Stimulated activated CD4-positive, alpha-beta T cell treated with anti-CD3 and anti-CD28 coated beads, Interleukin-4, amount 100 ng/mL, for 4 hours (primary cell): ENCODE measurements at regions not wholly inside any gene's neighbourhood (a gene's known extent, or its start where the extent isn't known, plus 50 kb on each side); places are given as distances from the start of the nearest gene placed in this dataset.
"Not testable (repeated sequence)": the region's sequence is repeated elsewhere in the genome, so short reads cannot be mapped to it uniquely, and the experiment has no call there.

Source experiments
- DNase-seq, 2 experiments: peaks; one replicate each; pipeline ENCODE4 v3.0.0-alpha.2; 2020

DNA sequence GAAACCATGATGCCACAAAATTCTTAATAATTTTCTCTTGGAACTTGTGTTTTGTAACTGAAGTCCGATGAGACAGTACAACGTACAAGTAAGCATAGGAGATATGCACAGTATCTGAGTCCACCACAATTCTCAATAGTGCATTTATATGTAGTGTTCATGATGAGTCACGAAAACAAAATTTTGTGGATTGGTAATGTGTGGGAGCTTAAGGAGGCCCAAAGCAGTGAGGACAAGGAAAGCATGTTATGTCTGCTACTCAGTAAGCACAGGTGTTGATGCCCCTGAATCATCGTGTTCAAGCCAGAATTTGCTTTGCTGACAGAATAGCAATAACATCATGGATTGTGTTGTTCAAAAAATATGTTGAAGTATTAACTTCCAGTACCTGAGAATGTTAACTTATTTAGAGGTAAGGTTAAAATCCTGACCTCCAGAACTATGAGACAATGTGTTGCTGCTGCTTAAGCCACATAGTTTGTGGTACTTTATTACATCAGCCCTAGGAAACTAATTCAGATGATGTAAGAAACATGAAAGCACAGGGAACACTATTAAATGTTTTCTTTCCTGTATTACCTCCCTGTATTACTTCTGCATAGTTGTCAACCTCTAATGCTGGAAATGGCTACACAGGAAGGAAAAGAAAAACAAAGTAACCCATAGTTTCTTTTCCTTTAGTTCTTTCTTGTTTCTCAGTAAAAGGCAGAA is 201.3 kb downstream of the SLITRK6 start:
- no peak for DNase-seq

DNA sequence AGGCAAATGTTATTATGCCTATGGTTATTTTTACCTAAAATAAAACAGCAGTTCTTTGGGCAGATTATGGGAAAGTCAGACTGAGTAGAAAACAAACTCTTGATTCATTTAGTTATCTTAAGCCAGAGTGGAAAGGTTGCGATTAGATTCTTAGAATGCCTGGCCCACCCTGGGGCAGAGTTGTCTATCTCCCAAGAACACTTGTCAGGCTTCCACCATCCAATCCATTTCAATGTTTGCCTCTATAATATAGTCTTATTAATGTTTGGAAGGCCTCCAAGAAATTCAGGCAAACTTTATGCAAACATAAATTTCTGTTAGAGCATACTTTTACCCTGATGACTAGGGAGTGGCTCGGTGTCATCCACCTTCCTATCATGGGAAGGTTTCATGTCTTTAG is 207.0 kb downstream of the SLITRK6 start:
- DNase-seq: no peak

DNA sequence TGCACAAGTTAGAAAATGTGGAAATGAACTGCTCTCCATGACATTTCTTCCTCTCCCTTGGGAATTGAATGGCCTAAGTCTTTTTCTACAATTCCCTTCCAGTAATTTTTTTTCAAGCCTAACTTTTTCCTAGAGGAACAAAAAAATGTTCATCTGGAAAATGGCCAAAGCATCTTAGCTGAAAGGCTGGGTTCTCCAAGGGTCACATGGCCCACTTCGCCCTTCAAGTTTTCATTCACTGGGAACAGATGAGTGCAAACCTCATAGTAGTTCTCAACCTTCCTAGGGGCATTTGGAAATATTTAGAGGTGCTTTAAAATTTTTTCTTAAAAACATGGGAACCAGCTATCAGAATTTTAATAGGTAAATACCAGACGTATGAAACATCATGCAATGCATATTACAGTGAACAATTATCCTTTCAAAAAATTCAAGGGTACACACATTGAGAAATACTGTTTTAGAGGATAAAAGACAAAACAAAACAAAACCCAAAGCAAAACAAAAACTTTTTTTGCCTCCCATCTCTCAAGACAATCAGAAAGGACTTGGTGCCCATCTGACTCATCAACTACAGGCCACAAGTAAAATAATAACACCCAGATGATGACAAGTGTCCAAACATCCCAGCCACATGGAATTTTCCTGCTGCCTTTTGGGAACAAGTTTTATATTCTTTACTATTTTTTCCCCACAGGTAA is 208.8 kb downstream of the SLITRK6 start:
- DNase-seq: no peak

DNA sequence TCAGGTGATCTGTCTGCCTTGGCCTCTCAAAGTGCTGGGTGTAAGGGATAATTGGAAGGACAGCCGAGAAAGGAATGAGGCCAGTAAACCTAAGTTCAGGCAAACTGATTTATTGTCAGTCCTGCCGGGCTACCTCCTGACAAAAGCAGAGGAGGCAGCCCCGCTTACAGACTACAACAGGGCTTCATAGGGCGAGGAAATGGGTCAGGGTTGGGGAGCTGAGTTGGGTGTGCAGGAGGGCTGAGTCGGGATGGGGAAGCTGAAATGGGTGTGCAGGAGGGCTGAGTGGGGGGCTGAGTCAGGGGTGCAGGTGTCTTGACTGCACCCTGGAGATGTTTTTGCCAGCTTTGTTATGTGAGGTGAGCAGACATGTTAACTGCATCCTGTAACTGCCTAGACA is 210.2 kb downstream of the SLITRK6 start:
- DNase-seq: no peak

DNA sequence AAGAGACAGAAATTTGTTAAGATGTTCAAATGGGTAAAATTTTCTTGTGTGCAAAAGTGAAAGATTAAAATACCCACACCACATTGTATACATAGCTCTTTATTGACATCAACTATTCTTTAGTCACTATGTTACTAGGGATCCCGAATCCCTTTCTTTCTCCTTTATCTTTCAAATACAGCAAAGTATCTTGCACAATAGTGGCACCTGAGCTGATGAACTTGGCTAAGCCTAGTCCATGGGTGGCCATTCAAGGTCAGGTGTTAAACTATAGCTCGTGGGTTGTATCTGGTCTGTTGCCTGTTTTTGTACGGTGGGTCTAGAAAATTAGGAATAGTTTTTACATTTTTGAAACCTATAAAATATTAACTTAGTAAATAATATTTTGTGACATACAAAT is 210.9 kb downstream of the SLITRK6 start:
- no peak for DNase-seq

DNA sequence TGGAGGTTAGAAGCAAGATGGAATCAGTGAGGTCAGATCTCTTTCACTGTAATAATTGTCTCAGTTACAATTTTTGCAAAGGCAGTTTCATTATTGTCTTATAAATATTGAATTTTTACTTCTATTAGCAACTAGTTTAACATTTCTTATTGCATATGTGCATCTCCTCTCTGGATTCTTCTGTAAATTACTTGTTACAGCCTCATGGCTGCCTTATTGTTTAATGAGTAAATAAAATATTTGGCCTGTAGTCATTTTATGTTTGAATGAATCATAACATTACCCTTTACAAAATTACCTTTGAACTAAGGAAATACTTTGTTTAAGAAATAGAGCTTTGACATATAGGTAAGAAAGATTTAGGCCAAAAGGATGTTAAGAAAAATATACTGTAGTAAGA is 212.4 kb downstream of the SLITRK6 start:
- no peak for DNase-seq

DNA sequence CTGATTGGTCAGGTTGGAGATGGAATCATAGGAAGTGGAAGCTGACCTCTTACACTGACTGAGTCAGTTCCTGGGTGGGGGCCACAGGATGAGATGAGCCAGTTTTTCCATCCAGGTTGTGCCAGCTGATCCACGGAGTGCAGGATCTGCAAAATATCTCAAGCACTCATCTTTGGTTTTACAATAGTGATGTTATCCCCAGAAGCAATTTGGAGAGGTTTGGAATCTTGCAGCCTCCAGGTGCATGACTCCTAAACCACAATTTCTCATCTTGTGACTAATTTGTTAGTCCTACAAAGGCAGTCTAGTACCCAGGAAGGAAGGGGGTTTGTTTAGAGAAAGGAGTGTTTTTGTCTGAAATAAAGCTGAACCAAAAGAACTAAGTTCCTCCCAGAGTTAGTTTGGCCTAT is 212.8 kb downstream of the SLITRK6 start:
- no peak for DNase-seq

DNA sequence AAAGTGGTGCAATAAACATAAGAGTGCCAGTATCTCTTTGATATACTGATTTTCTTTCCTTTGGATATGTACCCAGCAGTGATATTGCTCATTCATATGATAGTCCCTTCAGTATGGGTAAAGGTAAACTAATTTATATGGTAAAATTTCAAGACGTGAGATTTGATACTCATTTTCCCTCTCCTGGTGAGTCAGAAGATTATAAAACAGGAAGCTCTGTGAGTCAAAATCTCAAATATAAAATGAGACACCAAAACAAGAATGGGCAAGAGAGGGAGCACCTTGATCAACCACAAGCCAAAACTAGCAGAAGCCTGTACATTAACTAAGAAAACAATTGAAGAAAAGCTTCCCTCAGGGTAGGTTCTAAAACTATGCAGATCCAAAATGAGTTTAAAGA is 216.3 kb downstream of the SLITRK6 start:
- no peak for DNase-seq

DNA sequence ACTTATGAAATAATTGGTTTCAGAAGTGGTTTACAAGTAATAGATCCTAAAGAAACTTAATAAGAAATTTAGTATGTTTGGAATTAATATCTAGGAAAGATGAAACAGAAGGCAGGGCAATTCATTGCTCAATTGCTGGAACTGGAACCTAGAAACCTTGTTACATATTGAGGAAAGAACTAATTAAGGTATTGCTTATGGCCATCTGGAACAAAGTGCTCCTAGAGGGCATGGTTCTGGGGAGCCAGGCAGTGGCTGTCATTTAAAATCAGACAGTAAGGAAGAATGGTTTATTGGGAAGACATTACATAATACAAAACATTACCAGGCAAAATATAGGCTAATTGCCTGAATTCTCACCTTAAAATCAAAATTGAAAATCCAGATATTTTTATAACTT is 224.1 kb downstream of the SLITRK6 start:
- no peak for DNase-seq

DNA sequence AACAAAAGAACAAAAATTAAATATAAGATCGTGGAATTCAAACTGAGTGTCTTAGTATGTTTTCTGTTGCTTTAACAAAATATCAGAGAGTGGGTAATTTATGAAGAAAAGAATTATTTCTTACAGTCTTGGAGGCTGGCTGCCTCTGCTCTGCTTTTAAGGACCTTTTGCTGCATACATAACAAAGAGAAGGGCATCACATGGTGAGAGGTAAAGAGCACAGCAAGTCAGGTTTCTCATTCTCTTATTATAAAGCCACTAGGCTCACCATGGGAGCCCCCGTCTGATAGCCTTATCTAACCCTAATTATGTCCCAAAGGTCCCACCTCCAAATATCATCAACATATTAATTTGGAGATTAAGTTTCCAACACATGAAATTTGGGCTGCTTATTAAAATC is 231.3 kb downstream of the SLITRK6 start:
- no peak for DNase-seq

DNA sequence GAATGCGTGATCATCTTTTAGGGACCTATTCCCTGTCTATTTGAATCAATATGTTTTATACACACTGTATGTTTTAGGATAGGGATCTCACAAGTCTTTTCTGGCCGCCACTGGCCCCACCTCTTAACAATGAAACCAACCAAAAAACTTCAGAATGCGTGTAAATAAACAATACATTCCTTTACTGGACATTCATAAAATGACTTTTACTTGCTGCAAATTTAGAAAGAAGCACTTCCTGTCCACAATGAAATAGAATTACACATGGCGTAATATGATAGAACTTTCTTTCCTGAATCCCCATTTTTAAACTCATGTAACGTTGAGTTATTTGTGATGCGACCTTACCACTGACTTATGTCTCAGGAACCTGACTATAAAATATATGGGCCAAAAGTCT is 233.6 kb downstream of the SLITRK6 start:
- no peak for DNase-seq

DNA sequence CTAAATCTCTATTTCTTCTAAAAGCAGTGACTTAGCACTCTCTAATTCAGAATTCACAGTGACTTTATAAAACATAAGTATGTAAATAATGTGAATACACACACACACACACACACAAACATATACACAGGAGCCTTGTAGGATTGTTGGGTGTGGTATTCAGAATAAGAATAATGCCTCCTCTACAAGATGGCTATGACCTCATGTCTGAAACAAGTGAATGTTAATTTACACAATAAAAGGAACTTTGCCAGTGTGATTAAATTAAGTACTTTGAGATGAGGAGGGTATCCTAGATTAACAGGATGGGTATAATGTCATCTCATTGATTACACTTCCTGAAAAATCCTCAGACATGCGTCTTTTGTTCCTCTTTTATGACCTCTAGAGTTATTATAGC is 234.6 kb downstream of the SLITRK6 start:
- DNase-seq: no peak

DNA sequence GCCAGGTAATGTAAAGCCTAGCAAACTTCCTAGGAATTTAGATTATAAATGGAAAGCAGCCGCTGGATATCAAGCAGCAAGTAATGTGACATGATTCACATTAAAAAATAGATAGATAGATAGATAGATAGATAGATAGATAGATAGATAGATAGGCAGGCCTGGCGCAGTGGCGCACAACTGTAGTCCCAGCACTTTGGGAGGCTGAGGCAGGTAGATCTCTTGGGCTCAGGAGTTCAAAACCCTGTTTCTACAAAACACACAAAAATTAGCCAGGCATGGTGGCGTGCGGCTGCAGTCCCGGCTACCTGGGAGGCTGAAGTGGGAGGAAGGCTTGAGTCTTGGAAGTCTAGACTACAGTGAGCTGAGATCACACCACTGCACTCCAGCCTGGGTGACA is 236.9 kb downstream of the SLITRK6 start:
- DNase-seq: no peak

DNA sequence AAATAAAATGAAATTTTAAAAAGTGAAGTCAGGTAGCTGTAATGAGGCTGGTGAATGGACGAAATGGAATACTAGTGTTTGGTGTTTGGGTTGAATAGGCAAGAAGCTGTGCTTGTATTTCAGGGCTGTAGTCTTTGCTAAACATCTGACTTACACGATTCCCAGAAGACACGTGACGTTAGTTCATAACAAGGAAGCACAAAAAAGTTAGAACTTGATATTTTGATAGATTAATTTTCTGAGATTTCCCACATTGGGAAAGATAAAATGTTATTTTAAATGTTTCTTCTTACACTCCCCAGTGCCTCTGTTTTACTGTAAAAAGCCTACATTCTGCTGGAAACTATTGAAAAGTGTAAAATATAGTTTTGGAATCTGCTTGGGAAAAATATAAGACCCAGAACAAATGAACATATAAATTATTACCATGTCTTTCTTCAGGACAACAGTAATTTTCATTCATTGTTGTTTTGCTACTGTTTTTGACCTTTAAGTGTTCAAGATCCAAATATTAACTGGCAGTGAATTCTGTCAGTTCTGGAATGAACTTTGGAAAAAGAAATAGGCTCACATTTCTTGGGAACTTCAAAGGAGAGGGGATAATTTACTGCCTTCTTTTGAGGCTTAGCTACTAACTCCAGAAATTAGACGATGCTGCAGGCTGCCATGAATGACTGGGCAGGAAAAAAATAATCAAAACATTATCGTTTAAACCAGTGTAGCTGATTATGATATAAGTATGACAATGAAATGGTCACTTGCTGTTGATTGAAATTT is 241.3 kb downstream of the SLITRK6 start:
- DNase-seq: no peak

DNA sequence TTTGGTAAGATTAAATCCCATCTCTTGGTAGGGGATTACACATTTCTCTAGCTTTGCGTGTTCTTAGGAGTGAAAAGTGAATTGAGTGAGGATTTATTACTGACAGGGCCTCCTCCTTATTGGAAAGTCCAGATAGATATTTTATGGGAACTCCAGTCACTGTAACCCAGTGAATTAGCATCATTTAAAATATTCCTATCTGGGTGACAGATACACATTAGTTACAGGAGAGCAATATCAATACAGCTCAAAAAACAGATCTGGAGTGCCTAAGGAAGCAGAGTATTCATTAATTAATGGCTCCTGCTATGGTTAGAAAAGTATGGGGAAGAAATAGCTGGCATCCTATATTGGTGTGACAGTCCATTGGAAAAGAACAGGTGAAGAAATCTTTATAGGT is 248.2 kb downstream of the SLITRK6 start:
- DNase-seq: no peak

DNA sequence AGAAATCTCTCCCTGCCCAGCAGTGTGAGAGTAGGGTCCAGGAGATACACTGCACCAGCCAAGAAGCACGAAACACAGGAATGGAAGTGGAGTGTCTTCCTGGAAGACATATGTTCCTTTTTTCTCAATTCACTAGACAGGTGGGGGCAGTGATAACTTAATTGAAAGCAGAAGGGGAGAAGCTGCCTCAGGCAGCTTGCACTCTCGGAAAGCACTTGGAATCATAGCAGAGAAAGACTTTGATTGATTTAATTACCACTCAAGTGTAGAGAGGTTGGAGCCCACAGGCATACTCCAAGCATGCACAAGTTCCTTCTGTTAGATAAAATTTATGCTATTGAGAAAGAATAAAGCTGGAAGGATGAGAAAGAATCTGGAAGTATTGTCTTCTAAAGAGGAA is 249.4 kb downstream of the SLITRK6 start:
- no peak for DNase-seq

DNA sequence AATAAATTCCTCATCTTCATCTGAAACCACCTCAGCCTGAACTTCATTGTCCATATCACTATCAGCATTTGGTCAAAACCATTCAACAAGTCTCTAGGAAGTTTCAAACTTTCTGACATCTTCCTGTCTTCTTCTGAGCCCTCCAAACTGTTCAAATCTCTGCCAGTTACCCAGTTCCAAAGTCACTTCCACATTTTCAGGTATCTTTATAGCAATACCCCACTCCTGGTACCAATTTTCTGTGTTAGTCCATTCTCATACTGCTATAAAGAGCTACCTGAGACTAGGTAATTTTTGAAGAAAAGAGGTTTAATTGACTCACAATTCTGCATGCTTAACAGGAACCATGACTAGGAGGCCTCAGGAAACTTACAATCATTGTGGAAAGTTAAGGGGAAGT is 250.4 kb downstream of the SLITRK6 start:
- DNase-seq: not testable (repeated sequence)

DNA sequence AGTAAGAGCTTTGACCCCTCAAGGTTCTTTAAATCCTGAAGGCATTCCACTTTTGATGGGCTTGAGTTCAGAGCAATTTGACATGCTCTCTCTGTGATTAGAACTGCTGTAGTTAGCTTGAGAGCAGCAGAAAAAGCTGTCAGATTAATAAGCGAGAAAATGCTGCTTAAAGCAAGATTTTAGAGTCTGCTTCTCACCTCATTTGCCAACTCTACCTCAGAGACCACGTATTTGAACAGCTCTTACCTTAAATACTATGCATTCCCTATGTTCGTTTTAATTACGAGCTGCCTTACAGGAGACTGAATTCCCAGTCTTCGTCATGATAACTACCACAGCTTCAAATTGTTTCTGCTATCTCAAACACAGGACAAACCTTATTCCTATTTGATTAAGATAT is 253.4 kb downstream of the SLITRK6 start:
- no peak for DNase-seq

DNA sequence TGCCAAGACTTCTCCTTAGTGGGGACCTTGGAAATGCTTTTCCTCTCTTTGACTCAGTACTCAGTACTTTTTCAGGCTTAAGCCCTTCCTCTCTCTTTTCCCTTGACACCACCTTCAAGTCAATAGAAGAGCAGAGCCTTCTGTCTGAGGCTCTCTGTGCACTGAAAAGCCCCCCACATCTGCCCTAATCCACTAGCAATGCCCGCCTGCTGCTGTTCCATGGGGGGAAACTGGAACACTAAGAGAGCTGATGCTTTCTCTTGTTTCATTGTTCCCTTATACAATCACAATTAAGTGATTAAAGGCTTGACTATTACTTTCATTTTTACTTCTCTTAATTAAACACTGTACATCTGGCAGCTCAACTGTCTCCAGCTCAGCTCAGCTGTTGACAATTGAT is 254.5 kb downstream of the SLITRK6 start:
- DNase-seq: no peak

DNA sequence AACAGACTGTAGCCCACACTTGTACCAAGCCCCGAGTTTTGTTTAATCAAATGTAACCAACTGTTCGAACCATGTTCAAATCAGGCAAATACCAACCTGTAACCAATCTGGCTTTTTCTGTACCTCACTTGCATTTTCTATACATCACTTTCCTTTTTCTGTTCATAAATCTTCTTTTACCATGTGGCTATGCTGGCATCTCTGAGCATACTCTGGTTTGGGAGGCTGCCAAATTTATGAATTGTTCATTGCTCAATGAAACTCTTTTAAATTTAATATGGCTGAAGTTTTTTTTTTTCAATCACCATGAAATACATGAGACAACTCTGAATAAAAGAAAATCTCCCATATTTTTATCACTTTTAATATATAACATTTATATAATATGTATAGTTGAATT is 256.1 kb downstream of the SLITRK6 start:
- no peak for DNase-seq

DNA sequence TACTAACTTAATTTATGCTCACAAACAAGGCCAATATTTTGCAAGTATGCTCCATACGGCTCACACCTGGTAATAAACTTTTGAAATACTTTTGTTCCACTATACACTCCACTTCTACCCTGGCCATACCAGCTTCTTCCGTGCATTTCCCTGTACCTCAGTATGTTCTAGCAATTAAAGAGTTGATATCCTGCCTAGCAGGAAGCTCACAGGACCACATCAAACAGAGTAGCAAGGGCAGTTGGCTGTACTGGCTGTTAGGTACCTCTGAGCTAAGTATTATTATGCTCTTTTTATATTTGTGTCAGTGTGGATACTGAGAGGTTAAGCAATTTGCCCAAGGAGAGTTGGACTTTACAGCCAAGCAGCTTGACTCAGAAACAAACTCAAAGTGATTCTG is 257.7 kb downstream of the SLITRK6 start:
- DNase-seq: no peak

DNA sequence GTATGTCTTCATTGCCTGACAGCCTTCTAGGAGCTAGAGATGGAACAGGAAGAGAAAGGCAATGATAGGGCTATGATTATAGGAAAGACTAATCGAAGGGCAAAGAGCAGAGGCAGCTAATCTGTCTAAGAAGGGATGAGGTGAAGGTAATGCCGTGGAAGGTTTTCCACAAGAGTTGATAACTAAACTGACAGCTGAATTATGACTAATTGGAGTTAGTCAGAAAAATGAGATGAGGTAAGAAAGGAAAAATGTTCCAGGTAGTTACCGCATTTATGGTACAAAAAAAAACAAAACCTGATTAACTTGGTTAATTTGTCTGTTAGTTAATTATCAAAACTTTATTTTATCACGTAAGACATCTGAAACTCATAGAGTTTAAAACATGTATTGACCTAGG is 260.3 kb downstream of the SLITRK6 start:
- no peak for DNase-seq

DNA sequence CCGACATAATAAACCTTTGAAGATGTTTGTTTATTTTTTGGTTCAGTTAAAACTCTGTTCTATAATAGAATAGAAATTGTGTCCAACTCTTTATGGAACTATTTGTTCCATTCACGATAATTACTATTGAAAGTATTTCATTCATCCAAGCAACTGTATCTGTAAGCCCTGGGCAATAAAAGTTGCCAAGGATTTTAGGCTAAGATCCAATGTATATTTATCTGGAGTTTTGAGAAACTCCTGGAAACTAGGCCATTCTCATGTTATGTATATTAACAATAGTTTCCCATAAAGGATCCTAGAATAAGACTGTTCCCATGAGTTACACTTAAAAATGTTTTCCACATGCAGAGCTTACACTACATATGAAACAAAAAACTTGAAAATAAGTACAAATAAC is 261.6 kb downstream of the SLITRK6 start:
- no peak for DNase-seq

DNA sequence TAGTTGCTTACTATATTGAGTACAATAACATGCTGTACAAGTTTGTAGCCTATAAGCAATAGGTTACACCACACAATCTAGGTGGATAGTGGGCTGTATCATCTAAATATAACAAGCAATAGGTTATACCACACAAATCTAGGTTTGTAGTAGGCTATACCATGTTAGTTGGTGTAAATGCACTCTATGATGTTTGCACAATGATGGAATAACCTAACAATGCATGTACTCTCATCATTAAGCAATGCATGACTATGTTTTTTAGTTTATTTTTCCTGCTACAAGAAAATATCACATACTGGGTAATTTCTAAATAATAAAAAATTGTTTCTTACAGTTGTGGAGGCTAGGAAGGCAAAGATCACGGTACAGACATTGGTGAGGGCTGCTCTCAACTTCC is 262.5 kb downstream of the SLITRK6 start:
- no peak for DNase-seq
